Smooth muscle cell (in vitro differentiated cells): ENCODE measurements at regions not wholly inside any gene's neighbourhood (a gene's known extent, or its start where the extent isn't known, plus 50 kb on each side); places are given as distances from the start of the nearest gene placed in this dataset.

Experiments
- DNase-seq: peaks from one replicate; lab custom pipeline; 2025; ENCODE audit not compliant: unreplicated experiment; lab: John Stamatoyannopoulos, UW
- H2AFZ ChIP-seq: fragments of 200-600 bp; sonication (generic); 2 replicates; pipeline ENCODE4 v1.6.0; 2016; ENCODE audit warnings: antibody characterized with exemption, low read depth, mild to moderate bottlenecking
- H3F3A ChIP-seq: fragments of 200-600 bp; sonication (generic); 2 replicates; pipeline ENCODE4 v1.6.0; 2017; ENCODE audit warnings: antibody characterized with exemption, low read depth
- H3K27ac ChIP-seq: fragments of 200-600 bp; sonication (generic); 2 replicates; pipeline ENCODE4 v1.5.1; 2016; ENCODE audit warnings: low read depth, mild to moderate bottlenecking
- H3K27me3 ChIP-seq: fragments of 200-600 bp; sonication (generic); 2 replicates; pipeline ENCODE4 v1.6.1; 2016; ENCODE audit warnings: low read depth, mild to moderate bottlenecking
- H3K36me3 ChIP-seq: fragments of 200-600 bp; sonication (generic); 2 replicates; pipeline ENCODE4 v1.5.1; 2016; ENCODE audit warnings: low read depth
- H3K4me1 ChIP-seq: fragments of 200-600 bp; sonication (generic); 2 replicates; pipeline ENCODE4 v1.5.1; 2016; ENCODE audit warnings: low read depth
- H3K4me2 ChIP-seq: fragments of 200-600 bp; sonication (generic); 2 replicates; pipeline ENCODE4 v1.6.0; 2016; ENCODE audit warnings: mild to moderate bottlenecking
- H3K4me3 ChIP-seq: fragments of 200-600 bp; sonication (generic); 2 replicates; pipeline ENCODE4 v1.5.1; 2016; ENCODE audit warnings: mild to moderate bottlenecking
- H3K79me2 ChIP-seq: fragments of 200-600 bp; sonication (generic); 2 replicates; pipeline ENCODE4 v1.6.0; 2016; ENCODE audit warnings: low read depth, mild to moderate bottlenecking
- H3K9ac ChIP-seq: fragments of 200-600 bp; sonication (generic); 2 replicates; pipeline ENCODE4 v1.6.0; 2016; ENCODE audit warnings: low read depth
- H3K9me3 ChIP-seq: fragments of 200-600 bp; sonication (generic); replicated peaks from 2 replicates; pipeline ENCODE4 v1.5.1; 2016; ENCODE audit warnings: low read depth
- H4K20me1 ChIP-seq: fragments of 200-600 bp; sonication (generic); 2 replicates; pipeline ENCODE4 v1.6.0; 2016; ENCODE audit warnings: low read depth
- CTCF ChIP-seq: fragments of 200-600 bp; sonication (generic); IDR thresholded peaks from 2 replicates; pipeline ENCODE4 v1.5.1; 2017; ENCODE audit warnings: borderline replicate concordance, mild to moderate bottlenecking, antibody characterized with exemption; ENCODE audit not compliant: insufficient read depth, poor library complexity, severe bottlenecking
- WGBS: methylation state at CpG from one replicate; pipeline ENCODE4 v1.1.7; 2016; ENCODE audit warnings: low lambda C conversion rate; 5-methylcytosine and 5-hydroxymethylcytosine counted together

DNA sequence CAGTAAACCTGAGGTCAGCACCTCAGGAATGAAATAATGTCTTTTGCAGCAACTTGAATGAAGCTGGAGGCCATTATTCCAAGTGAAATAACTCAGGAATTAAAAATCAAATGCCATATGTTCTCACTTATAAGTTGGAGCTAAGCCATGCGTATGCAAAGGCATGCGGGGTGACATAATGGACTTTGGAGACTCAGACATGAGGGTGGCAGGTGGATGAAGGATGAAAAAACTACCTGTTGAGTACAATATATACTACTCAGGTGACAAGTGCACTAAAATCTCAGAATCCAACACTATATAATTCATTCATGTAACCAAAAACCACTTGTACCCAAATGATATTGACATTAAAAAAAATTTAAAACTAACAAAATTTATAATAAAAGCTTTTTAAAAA is 1416.9 kb downstream of the UQCRFS1 start:
- TF ChIP-seq CTCF = no peak
- H3K4me2 ChIP-seq = no peak overlapping the region
- peaks cover 17% of the 10 kb centered on the region for H3K4me1 ChIP-seq
- H3K27ac ChIP-seq = no peak overlapping the region
- H3K4me3 ChIP-seq = no peak overlapping the region
- H3K36me3 ChIP-seq = no peaks in the 10 kb centered on the region
- H3K27me3 ChIP-seq = no peaks in the 10 kb centered on the region
- no peaks in the 10 kb centered on the region for H3K9me3 ChIP-seq
- peaks cover 36% of the 10 kb centered on the region for H4K20me1 ChIP-seq
- H3K9ac ChIP-seq = no peak overlapping the region
- no peak overlapping the region for H2AFZ ChIP-seq
- DNase-seq = no peak
- no peaks in the 10 kb centered on the region for H3F3A ChIP-seq
- WGBS = 68% methylated on average over 2 of the region's 2 CpGs
- H3K79me2 ChIP-seq = peaks cover 53% of the 10 kb centered on the region

- Histone ChIP-seq H2AFZ (no peak overlapping the region), H3K27me3 (no peaks in the 10 kb centered on the region), H3K4me2 (no peak overlapping the region), H3K36me3 (no peaks in the 10 kb centered on the region), H4K20me1 (peaks cover 36% of the 10 kb centered on the region), H3K4me3 (no peak overlapping the region), H3K79me2 (peaks cover 60% of the 10 kb centered on the region), H3K9me3 (no peaks in the 10 kb centered on the region), H3K27ac (no peak overlapping the region), H3K9ac (no peak overlapping the region), H3F3A (no peaks in the 10 kb centered on the region), H3K4me1 (peaks cover 17% of the 10 kb centered on the region)
- 100% methylated on average over 2 of the region's 2 CpGs for WGBS
- TF ChIP-seq CTCF = no peak
- DNase-seq = no peak
Measured at GRCh38 chr19:27795369-27795768, 1417.6 kb downstream of the UQCRFS1 start.

GRCh38 chr19:27794494-27795042 is 1418.4 kb downstream of the UQCRFS1 start:
- WGBS = 12% methylated on average over 15 of the region's 15 CpGs
- H4K20me1 ChIP-seq = peaks cover 36% of the 10 kb centered on the region
- peaks cover 63% of the 10 kb centered on the region for H3K79me2 ChIP-seq
- peak overlapping the region; percentile 100 for H2AFZ ChIP-seq
- no peak for TF ChIP-seq CTCF
- H3K27ac ChIP-seq = no peak overlapping the region
- H3K4me1 ChIP-seq = peaks cover 17% of the 10 kb centered on the region
- DNase-seq = no peak
- H3K4me3 ChIP-seq = peak overlapping the region; percentile 95
- peak overlapping the region; percentile 94 for H3K4me2 ChIP-seq
- no peaks in the 10 kb centered on the region for H3K9me3 ChIP-seq
- H3F3A ChIP-seq = no peaks in the 10 kb centered on the region
- no peaks in the 10 kb centered on the region for H3K27me3 ChIP-seq
- H3K36me3 ChIP-seq = no peaks in the 10 kb centered on the region
- H3K9ac ChIP-seq = peak overlapping the region; percentile 29

GRCh38 chr19:27793644-27794493 is 1419.1 kb downstream of the UQCRFS1 start:
- Histone ChIP-seq H3K79me2 (peaks cover 68% of the 10 kb centered on the region), H3K27me3 (no peaks in the 10 kb centered on the region), H3K4me2 (peak overlapping the region; percentile 94), H3K9ac (peak overlapping the region; percentile 32), H4K20me1 (peaks cover 32% of the 10 kb centered on the region), H3K9me3 (no peaks in the 10 kb centered on the region), H3K36me3 (no peaks in the 10 kb centered on the region), H3K4me1 (peaks cover 17% of the 10 kb centered on the region), H3F3A (no peaks in the 10 kb centered on the region), H3K27ac (peak overlapping the region; percentile 57), H3K4me3 (peak overlapping the region; percentile 95), H2AFZ (peak overlapping the region; percentile 100)
- TF ChIP-seq CTCF = no peak
- peak; percentile 65 for DNase-seq
- WGBS = under 1% methylated on average over 51 of the region's 51 CpGs
